OCI-LY7 (cell line): ENCODE measurements at regions not wholly inside any gene's neighbourhood (a gene's known extent, or its start where the extent isn't known, plus 50 kb on each side); places are given as distances from the start of the nearest gene placed in this dataset.

Experiments used
- BruUV-seq: library from RNA; stranded (reverse); fragments of 400-500 nt; replicated peaks from 2 replicates; lab custom pipeline; 2021; lab: Mats Ljungman, UMichigan
- CTCF ChIA-PET: fragments of 300-600 bp; sonication (Branson Sonifier 250); formaldehyde crosslinking; loops from one replicate; lab custom pipeline; 2022; ENCODE audit warnings: antibody characterized with exemption; ENCODE audit not compliant: unreplicated experiment; lab: Charles Lee
- POLR2A ChIA-PET: fragments of 300-600 bp; sonication (Branson Sonifier 250); formaldehyde crosslinking; loops from one replicate; lab custom pipeline; 2022; ENCODE audit warnings: antibody characterized with exemption; lab: Charles Lee
- DNase-seq: peaks from one replicate; pipeline ENCODE4 v3.0.0-alpha.2; 2015; ENCODE audit warnings: low spot score
- H2AFZ ChIP-seq: fragments of 200-600 bp; sonication (generic), shearing (Covaris generic); 2 replicates; pipeline ENCODE4 v1.6.1; 2014; ENCODE audit warnings: mild to moderate bottlenecking, antibody characterized with exemption, low read length, moderate library complexity
- H3K27ac ChIP-seq: fragments of 200-600 bp; sonication (generic); 2 replicates; pipeline ENCODE4 v1.5.1; 2014; ENCODE audit warnings: mixed run types, low read depth, mild to moderate bottlenecking, moderate library complexity, low read length, inconsistent platforms; ENCODE audit not compliant: poor library complexity, severe bottlenecking
- H3K36me3 ChIP-seq: fragments of 200-600 bp; sonication (generic); 2 replicates; pipeline ENCODE4 v1.6.1; 2014; ENCODE audit warnings: mild to moderate bottlenecking, antibody characterized with exemption, low read length, moderate library complexity, mixed read lengths; ENCODE audit not compliant: insufficient read depth
- H3K4me1 ChIP-seq: fragments of 200-600 bp; sonication (generic); 2 replicates; pipeline ENCODE4 v1.5.1; 2014; ENCODE audit warnings: mild to moderate bottlenecking, low read length; ENCODE audit not compliant: insufficient read depth, poor library complexity, severe bottlenecking
- H3K4me2 ChIP-seq: fragments of 200-600 bp; sonication (generic); 2 replicates; pipeline ENCODE4 v1.6.1; 2014; ENCODE audit warnings: mild to moderate bottlenecking, low read length
- H3K4me3 ChIP-seq: fragments of 200-600 bp; sonication (generic); 2 replicates; pipeline ENCODE4 v1.5.1; 2014; ENCODE audit warnings: mild to moderate bottlenecking, low read depth, low read length; ENCODE audit not compliant: poor library complexity, severe bottlenecking
- H3K79me2 ChIP-seq: fragments of 200-600 bp; sonication (generic); 2 replicates; pipeline ENCODE4 v1.6.1; 2016; ENCODE audit warnings: low read depth, mild to moderate bottlenecking, low read length, moderate library complexity, mixed read lengths; ENCODE audit not compliant: insufficient read depth
- H3K9me2 ChIP-seq: fragments of 200-600 bp; sonication (generic); 2 replicates; pipeline ENCODE4 v1.6.1; 2016; ENCODE audit warnings: mild to moderate bottlenecking, low read length, mixed read lengths; ENCODE audit not compliant: insufficient read depth
- H3K9me3 ChIP-seq: fragments of 200-600 bp; sonication (generic); 2 replicates; pipeline ENCODE4 v1.6.1; 2014; ENCODE audit warnings: mild to moderate bottlenecking, mixed run types, low read length, mixed read lengths
- H4K20me1 ChIP-seq: fragments of 200-600 bp; sonication (generic); 2 replicates; pipeline ENCODE4 v1.6.1; 2014; ENCODE audit warnings: mild to moderate bottlenecking, antibody characterized with exemption, low read length, moderate library complexity, mixed read lengths; ENCODE audit not compliant: insufficient read depth
- EZH2phosphoT487 ChIP-seq: fragments of 200-600 bp; sonication (generic); IDR thresholded peaks from 2 replicates; pipeline ENCODE4 v1.6.1; 2018; ENCODE audit warnings: low read depth, borderline replicate concordance, mild to moderate bottlenecking, mixed run types, antibody characterized with exemption, low read length, moderate library complexity, mixed read lengths
- intact Hi-C: fragments of 100-400 bp; cut with micrococcal nuclease; formaldehyde crosslinking; loops from one replicate; pipeline ENCODE4 v1.10.0; 2022; ENCODE audit not compliant: unreplicated experiment
- TF ChIP-seq, protein P1 (sequence below): fragments of 200-600 bp; sonication (generic); conservative IDR thresholded peaks from 2 replicates; pipeline ENCODE4 v1.5.1; 2014; ENCODE audit warnings: mild to moderate bottlenecking, antibody characterized with exemption, low read length, moderate library complexity, mixed read lengths

DNA sequence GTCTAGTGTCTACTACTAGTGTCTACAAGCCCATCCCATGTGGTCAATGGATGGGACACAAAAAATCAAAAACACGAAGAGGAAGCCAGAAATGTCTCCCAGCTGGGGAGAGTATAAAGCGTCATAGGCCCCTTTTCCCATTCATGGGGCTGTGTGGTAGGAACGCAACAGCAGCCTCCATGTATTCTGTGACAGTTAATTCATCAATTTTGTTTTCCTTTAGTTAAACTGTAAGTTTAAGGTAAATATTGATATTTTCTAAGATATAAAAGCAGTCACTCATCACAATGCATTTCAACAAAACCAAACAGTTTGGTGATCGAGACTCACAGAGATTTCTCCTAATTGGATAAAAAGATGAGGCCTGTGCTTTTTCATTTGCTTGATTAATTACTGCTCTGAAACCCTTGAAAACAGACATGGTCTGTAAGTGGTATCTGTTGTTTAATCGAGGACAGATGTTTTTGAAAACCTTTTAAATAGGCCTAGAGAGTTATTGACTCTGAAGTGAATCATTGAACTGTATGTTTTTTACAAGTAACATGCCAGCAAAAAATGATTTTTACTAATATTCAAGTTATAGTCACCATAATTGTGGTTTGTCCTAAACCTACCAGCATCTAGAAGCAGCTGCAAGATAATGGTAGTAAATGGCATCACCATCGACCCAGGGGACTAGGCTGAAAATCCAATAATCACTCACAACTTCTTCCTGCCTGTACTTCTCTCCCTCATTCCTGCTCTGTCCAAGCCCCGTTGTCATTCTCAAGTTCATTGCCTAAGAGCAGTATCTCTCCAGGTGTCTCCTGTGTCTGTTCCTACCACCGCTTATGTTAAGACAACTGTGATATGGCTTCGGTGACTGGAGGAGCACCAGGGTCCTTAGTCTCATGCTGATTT lies 87.7 kb upstream of the SHISA3 start:
- Histone ChIP-seq H3K9me3 (no peaks in the 10 kb centered on the region), H3K36me3 (no peaks in the 10 kb centered on the region), H3K9me2 (no peaks in the 10 kb centered on the region), H3K79me2 (no peaks in the 10 kb centered on the region), H4K20me1 (no peaks in the 10 kb centered on the region), H3K4me3 (no peak overlapping the region), H3K4me1 (no peaks in the 10 kb centered on the region), H3K4me2 (no peak overlapping the region), H2AFZ (no peak overlapping the region), H3K27ac (no peak overlapping the region)
- DNase-seq, result no peak
- no peak for TF ChIP-seq EZH2phosphoT487
- TF ChIP-seq, protein P1, sequence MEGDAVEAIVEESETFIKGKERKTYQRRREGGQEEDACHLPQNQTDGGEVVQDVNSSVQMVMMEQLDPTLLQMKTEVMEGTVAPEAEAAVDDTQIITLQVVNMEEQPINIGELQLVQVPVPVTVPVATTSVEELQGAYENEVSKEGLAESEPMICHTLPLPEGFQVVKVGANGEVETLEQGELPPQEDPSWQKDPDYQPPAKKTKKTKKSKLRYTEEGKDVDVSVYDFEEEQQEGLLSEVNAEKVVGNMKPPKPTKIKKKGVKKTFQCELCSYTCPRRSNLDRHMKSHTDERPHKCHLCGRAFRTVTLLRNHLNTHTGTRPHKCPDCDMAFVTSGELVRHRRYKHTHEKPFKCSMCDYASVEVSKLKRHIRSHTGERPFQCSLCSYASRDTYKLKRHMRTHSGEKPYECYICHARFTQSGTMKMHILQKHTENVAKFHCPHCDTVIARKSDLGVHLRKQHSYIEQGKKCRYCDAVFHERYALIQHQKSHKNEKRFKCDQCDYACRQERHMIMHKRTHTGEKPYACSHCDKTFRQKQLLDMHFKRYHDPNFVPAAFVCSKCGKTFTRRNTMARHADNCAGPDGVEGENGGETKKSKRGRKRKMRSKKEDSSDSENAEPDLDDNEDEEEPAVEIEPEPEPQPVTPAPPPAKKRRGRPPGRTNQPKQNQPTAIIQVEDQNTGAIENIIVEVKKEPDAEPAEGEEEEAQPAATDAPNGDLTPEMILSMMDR, result no peak
- CTCF ChIA-PET, result no interaction called here
- POLR2A ChIA-PET, result no interaction called here
- BruUV-seq, result no TSS peak
- intact Hi-C loops, result no loop called here

DNA sequence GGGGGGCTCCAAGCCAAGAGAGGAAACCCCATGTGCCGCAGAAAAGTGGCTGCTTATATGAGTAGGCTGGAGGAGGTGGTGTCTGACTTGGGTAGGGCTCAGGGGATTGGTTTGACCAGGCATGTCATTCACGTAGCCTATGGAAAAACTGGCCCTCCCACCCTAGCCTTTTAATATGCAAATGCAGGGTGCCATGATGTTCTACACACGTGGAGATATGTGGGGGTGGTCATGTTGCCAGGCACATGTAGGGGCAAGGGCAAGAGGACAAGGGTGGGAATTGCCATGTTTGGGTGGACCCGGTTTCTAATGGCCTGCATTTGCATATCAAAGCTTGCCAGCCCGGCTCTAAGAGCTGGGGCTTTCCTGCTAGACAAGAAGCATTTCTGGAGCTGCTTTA lies 86.9 kb upstream of the SHISA3 start:
- no peaks in the 10 kb centered on the region for H4K20me1 ChIP-seq
- peaks cover under 1% of the 10 kb centered on the region for H3K4me1 ChIP-seq
- no peak for DNase-seq
- intact Hi-C loops, result no loop called here
- H3K4me2 ChIP-seq, result no peak overlapping the region
- H3K4me3 ChIP-seq, result no peak overlapping the region
- H2AFZ ChIP-seq, result no peak overlapping the region
- H3K9me3 ChIP-seq, result no peaks in the 10 kb centered on the region
- CTCF ChIA-PET, result no interaction called here
- no peak for TF ChIP-seq EZH2phosphoT487
- TF ChIP-seq, protein P1, result no peak
- no TSS peak for BruUV-seq
- POLR2A ChIA-PET, result no interaction called here
- H3K36me3 ChIP-seq, result no peaks in the 10 kb centered on the region
- no peaks in the 10 kb centered on the region for H3K79me2 ChIP-seq
- no peaks in the 10 kb centered on the region for H3K9me2 ChIP-seq
- H3K27ac ChIP-seq, result no peak overlapping the region

DNA sequence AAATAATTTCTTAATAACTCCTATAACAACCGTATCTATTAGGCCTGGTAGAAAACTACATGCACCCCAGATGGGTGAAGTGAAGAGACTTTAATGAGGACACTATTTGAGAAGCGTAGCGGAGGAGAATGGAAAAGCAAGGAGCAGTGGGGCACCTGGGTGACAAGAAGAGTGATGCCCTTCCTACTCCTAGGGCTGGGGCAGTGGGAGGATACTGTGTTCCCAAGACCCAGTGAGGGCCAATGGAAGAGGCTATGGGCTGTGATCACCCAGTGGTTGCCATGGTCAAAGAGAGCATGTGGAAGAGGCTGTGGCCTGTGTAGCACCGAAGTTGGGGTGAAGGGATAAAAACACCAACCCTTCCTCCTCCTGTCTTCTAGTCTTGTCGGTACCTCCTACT lies 86.5 kb upstream of the SHISA3 start:
- H3K4me1 ChIP-seq, result peaks cover 5% of the 10 kb centered on the region
- H3K79me2 ChIP-seq, result no peaks in the 10 kb centered on the region
- no peak overlapping the region for H3K4me3 ChIP-seq
- no peak overlapping the region for H3K4me2 ChIP-seq
- BruUV-seq, result no TSS peak
- no peak overlapping the region for H3K27ac ChIP-seq
- H4K20me1 ChIP-seq, result no peaks in the 10 kb centered on the region
- no peak overlapping the region for H2AFZ ChIP-seq
- ChIA-PET CTCF (no interaction called here), POLR2A (no interaction called here)
- TF ChIP-seq, protein P1, result no peak
- TF ChIP-seq EZH2phosphoT487, result no peak
- DNase-seq, result no peak
- no peaks in the 10 kb centered on the region for H3K36me3 ChIP-seq
- H3K9me2 ChIP-seq, result no peaks in the 10 kb centered on the region
- no peaks in the 10 kb centered on the region for H3K9me3 ChIP-seq
- intact Hi-C loops, result no loop called here
